ENCODE measurements at regions not wholly inside any gene's neighbourhood (a gene's known extent, or its start where the extent isn't known, plus 50 kb on each side); places are given as distances from the start of the nearest gene placed in this dataset.

- no peak for ATAC-seq
- TF ChIP-seq ZNF70 (CRISPR knock-in tag; IDR thresholded peaks at IDR 0.05) (no peak), ARNTL (CRISPR knock-in tag; IDR thresholded peaks at IDR 0.05; ENCODE audit: borderline replicate concordance, low read depth) (no peak), CSDC2 (CRISPR knock-in tag; IDR thresholded peaks at IDR 0.05) (no peak), CREB5 (CRISPR knock-in tag; IDR thresholded peaks at IDR 0.05; ENCODE audit: low read depth) (no peak), OSR1 (CRISPR knock-in tag; IDR thresholded peaks at IDR 0.05) (no peak), ZC3H10 (CRISPR knock-in tag; IDR thresholded peaks at IDR 0.05) (no peak), BACH2 (CRISPR knock-in tag; IDR thresholded peaks at IDR 0.05; ENCODE audit: borderline replicate concordance) (no peak), RARB (CRISPR knock-in tag; IDR thresholded peaks at IDR 0.05) (no peak), ZNF8 (CRISPR knock-in tag; IDR thresholded peaks at IDR 0.05) (no peak), TOX (CRISPR knock-in tag; IDR thresholded peaks at IDR 0.05; ENCODE audit: borderline replicate concordance) (no peak), ESRRG (CRISPR knock-in tag; IDR thresholded peaks at IDR 0.05) (no peak), TSHZ2 (CRISPR knock-in tag; IDR thresholded peaks at IDR 0.05) (no peak), PPARA (CRISPR knock-in tag; IDR thresholded peaks at IDR 0.05; ENCODE audit: borderline replicate concordance) (no peak), ISL1 (CRISPR knock-in tag; IDR thresholded peaks at IDR 0.05) (no peak), POU6F1 (CRISPR knock-in tag; IDR thresholded peaks at IDR 0.05; ENCODE audit: borderline replicate concordance, low read depth) (no peak), CSRNP3 (CRISPR knock-in tag; IDR thresholded peaks at IDR 0.05) (no peak), TCF4 (CRISPR knock-in tag; IDR thresholded peaks at IDR 0.05; ENCODE audit: borderline replicate concordance) (no peak), ZFP30 (CRISPR knock-in tag; IDR thresholded peaks at IDR 0.05) (no peak)
Measured at GRCh38 chr1:25028907-25029599, 99.0 kb upstream of the RUNX3 start.

- ATAC-seq = no peak
- TF ChIP-seq ZFP30 (CRISPR knock-in tag; IDR thresholded peaks at IDR 0.05) (no peak), ARNTL (CRISPR knock-in tag; IDR thresholded peaks at IDR 0.05; ENCODE audit: borderline replicate concordance, low read depth) (no peak), ISL1 (CRISPR knock-in tag; IDR thresholded peaks at IDR 0.05) (no peak), TSHZ2 (CRISPR knock-in tag; IDR thresholded peaks at IDR 0.05) (no peak), CREB5 (CRISPR knock-in tag; IDR thresholded peaks at IDR 0.05; ENCODE audit: low read depth) (no peak), ZNF565 (CRISPR knock-in tag; conservative IDR thresholded peaks at IDR 0.05; ENCODE audit: low read depth) (no peak), TOX (CRISPR knock-in tag; IDR thresholded peaks at IDR 0.05; ENCODE audit: borderline replicate concordance) (no peak), PATZ1 (CRISPR knock-in tag; IDR thresholded peaks at IDR 0.05; ENCODE audit: borderline replicate concordance) (no peak), CSRNP3 (CRISPR knock-in tag; IDR thresholded peaks at IDR 0.05) (no peak), ZFP3 (CRISPR knock-in tag; IDR thresholded peaks at IDR 0.05) (no peak), PPARA (CRISPR knock-in tag; IDR thresholded peaks at IDR 0.05; ENCODE audit: borderline replicate concordance) (no peak)
Measured at GRCh38 chr1:25028587-25028906, 98.5 kb upstream of the RUNX3 start.
